Memory B cell (primary cell): ENCODE measurements at regions not wholly inside any gene's neighbourhood (a gene's known extent, or its start where the extent isn't known, plus 50 kb on each side); places are given as distances from the start of the nearest gene placed in this dataset.

Experiments
- ATAC-seq: fragments of 150-1000 bp; cut with Tn5 transposase; 2 replicates; pipeline ENCODE4 v1.10.0; 2021; ENCODE audit warnings: low read depth, mild to moderate bottlenecking, moderate library complexity
- DNase-seq, 2 donors: peaks; one replicate each; pipeline ENCODE4 v3.0.0; 2022; ENCODE audit warnings: low spot score in 2 of 2
- H3K27ac Mint-ChIP-seq: one replicate; pipeline ENCODE4 v1.8.0; 2022; ENCODE audit warnings: mild to moderate bottlenecking, moderate library complexity, mixed read lengths
- H3K27me3 Mint-ChIP-seq: one replicate; pipeline ENCODE4 v1.8.0; 2022; ENCODE audit warnings: mixed read lengths
- H3K36me3 Mint-ChIP-seq: one replicate; pipeline ENCODE4 v1.8.0; 2022; ENCODE audit warnings: mild to moderate bottlenecking, mixed read lengths
- H3K4me1 Mint-ChIP-seq: one replicate; pipeline ENCODE4 v1.8.0; 2022; ENCODE audit warnings: mixed read lengths
- H3K4me3 Mint-ChIP-seq: one replicate; pipeline ENCODE4 v1.8.0; 2022; ENCODE audit warnings: mild to moderate bottlenecking, moderate library complexity, mixed read lengths
- H3K9me3 Mint-ChIP-seq: one replicate; pipeline ENCODE4 v1.8.0; 2022; ENCODE audit warnings: mixed read lengths

DNA sequence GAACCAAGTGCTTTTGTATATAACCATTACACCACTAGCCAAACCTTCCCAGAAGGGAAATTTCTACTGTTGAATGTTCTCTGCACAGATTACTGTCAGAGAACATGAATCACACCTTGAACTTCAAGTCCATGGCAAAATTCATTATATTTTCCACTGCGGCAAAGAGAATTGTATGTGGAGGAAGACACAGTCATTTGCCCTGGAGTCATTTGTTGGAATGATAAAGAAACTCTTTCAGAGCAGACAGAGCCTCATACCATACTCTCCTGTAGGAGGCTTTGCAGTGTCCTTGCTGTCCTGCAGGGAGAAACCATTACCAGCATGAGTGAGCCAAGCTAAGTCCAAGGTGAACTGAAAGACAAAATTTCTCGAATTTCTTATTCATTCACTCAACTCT is 369.0 kb downstream of the ARHGEF28 start:
- H3K4me3 Mint-ChIP-seq, result no peak overlapping the region
- DNase-seq, result no peak
- no peaks in the 10 kb centered on the region for H3K4me1 Mint-ChIP-seq
- peaks cover 3% of the 10 kb centered on the region for H3K9me3 Mint-ChIP-seq
- H3K27me3 Mint-ChIP-seq, result no peaks in the 10 kb centered on the region
- ATAC-seq, result no peak
- H3K27ac Mint-ChIP-seq, result no peak overlapping the region
- no peaks in the 10 kb centered on the region for H3K36me3 Mint-ChIP-seq
